ENCODE measurements at regions not wholly inside any gene's neighbourhood (a gene's known extent, or its start where the extent isn't known, plus 50 kb on each side); places are given as distances from the start of the nearest gene placed in this dataset.
"Not testable (repeated sequence)": the region's sequence is repeated elsewhere in the genome, so short reads cannot be mapped to it uniquely, and the experiment has no call there.

DNA sequence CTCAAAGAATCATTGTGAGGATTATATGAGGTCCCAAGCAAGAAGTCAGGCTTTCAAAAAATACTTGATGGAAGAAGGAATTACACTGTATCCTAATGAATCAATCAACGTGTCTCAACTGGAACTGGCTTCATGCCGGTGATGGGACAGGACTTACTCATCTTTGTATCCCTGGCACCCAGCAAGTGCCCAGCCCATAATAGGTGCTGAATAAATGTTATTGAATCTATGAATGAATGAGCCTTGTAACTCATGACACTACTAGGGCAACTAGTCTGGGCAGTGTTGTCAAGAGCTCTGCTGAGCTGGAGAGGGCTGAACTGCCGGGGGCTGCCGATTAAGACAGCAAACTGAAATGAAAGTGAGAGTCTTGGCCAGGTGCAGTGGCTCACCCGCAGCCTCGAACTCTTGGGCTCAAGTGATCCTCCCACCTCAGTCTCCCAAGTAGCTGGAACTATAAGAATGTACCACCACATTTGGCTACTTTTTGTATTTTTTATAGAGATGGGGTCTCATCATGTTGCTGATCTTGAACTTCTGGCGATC is 87.2 kb upstream of the KIF5B start:
- no peak for DNase-seq (ENCODE audit: low read depth in 3 of 3, low spot score in 2 of 3)

DNA sequence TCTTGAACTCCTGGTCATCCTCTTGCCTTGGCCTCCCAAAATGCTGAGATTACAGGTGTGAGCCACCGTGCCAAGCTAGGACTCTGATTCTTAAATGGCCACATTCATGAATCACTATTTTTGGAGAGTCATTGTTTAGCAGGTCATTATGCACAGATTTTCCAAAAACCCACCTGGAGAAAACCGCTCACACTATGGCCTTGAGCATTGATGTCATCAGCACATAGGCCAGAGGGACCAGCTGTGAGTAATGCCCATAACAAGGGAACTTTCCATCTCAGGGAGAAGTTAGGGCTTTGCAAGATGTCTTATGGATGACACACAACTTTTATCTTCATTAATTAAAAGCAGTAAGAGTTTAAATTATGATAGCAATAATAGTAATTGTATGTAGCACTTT is 86.4 kb upstream of the KIF5B start:
- no peak for DNase-seq (ENCODE audit: low read depth in 3 of 3, low spot score in 2 of 3)

DNA sequence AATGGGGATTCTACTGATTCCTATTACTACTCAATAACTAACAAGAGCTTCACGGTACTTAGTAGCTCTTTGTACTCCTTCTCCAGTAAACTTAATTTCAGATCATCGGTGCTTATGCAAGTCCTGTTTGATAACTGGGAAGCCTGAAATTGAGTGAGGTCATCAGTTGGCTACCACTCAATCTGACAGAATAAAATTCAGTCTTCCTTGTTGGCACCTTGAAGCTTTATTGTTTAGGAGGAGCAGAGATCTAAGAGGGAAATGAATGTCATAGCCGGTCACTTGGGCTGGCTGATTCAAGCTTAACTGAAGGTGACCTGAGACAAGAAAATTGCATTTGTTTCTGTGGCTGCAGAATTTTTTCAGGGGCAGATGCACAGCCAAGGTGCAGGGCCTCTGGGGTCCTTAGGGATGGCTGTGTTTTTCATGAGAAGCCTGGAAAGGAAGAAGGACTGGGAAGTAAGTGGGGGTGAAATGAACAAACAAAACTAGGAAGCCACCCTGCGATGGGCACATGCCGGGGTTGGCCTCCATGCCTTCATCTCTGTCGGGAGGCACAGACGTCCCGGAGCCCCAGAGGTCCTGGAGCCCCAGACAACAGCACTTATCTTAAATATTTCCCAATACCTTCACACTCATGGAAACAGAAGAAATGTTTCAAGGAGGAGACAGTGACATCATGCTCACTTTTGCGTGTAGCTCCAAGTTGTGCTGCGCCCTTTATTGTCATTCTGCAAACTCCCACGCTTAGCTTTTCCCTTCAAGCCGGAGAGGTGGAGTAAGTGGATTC is 85.0 kb upstream of the KIF5B start:
- no peak for DNase-seq (ENCODE audit: low read depth in 3 of 3, low spot score in 2 of 3)

DNA sequence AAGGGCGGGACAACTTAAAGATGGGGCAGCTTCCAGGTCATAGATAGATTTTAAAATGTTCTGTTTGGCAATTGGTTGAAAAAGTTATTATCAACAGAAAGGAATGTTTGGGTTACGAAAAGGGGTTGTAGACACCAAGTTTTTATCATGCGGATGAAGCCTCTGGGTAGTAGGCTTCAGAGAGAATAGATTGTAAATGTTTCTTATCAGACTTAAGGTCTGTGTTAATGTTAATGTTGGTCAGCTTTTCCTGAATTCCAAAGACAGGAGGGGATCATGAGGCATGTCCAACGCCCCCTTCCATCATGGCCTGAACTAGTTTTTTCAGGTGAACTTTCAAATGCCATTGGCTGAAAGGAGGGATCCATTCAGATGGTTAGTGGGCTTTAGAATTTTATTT is 84.2 kb upstream of the KIF5B start:
- DNase-seq (ENCODE audit: low read depth in 3 of 3, low spot score in 2 of 3): no peak

DNA sequence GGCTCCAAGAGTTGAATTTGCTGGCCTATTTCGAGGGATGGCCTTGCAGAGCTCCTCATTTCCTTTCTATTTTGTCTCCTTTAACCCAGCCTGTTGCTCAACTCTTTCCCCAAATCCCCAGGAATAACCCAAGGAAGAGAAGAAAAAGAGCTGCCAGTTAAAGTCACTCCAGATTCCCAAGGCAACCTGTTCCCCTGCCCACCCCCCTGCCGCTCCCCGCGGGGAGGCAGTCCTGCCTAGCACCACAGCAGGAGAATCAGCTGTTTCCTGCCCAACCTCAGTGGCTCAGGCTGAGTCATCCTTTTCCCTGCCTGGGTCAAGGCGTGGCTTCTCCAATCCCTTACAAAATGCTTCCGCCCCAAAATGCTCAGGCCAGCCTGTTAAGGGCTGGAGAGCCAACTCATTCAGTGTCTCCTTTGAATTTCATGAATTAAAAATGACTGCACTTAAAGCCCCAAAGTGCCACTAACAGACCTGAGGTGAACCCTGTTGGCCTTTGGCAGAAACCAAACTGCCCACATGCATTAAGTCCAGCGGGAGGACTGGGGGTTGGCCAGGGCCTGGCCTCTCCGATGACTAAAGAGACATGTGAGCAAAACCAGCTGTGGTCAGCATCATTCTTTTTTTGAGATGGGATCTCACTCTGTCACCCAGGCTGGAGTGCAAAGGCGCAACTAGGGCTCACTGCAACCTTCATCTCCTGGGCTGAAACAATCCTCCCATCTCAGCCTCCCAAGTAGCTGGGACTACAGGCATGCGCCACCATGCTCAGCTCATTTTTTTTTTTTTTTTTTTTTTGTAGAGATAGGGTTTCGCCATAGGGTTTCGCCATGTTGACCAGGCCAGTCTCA is 83.2 kb upstream of the KIF5B start:
- DNase-seq (ENCODE audit: low read depth in 3 of 3, low spot score in 2 of 3): no peak

DNA sequence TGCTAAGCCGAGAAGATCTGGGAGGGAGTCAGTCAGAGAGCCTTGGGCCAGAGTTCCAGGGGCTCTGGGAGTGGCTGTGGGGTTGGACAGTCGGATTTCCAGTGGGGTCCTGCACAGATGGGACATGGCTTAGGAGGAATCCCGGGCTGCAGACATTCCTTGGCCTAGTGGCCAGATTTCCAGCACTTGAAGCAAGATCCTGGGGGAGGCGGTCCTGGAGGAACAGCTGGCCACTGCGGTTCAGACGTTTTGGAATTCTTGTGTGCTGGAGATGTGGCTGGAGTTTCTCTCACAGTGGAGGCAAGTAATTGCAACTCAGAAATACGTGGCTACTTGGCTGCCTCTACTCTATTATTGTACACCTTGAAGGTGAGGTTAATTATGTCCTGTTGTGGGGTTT is 80.7 kb upstream of the KIF5B start:
- DNase-seq (ENCODE audit: low read depth in 3 of 3, low spot score in 2 of 3): not testable (repeated sequence)

DNA sequence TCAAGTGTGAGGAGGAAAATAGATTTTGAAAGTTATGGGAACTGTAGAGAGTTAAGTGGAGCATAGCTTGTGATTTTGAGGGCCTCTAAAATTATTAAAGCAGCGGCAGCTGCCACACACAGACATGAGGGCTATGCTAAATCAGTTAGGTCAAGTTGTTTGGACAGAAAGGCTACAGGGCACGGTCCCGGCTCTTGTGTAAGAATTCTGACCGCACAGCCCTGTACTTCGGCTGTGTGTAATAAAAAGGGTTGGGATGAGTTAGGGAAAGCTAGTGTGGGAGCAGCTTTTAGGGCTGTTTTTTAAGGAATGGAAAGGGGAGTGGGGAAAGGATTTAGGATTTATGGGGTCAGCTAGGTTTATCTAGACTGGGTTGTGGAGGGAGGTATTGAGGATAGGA is 79.6 kb upstream of the KIF5B start:
- DNase-seq (ENCODE audit: low read depth in 3 of 3, low spot score in 2 of 3): not testable (repeated sequence)

DNA sequence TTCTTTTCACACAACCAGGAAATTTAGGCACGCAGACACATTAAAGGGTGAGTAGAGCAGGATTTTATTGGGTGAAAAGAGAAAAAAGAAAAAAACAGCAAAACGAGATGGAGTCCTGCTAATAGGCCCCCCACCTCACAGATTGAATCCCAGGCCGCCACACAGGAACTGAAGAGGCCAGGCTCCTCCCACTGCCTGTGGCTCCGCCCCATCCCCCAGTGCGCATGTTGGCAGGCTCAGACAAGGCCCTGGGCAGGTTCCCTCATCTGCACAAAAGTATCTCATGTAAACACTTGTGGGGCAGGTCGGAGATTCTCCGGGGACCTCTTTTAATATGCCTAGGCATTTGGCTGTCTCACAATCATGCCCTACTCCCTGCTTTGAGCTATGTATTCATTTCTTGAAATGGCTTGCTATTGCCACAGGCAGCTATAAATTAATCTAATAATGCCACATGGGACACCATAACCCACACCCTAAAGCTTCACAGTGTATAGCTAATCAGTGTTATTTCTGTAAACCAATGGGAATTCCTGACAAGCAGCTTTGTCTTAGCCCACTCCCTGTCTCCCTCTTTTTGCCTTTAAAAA is 76.2 kb upstream of the KIF5B start:
- DNase-seq (ENCODE audit: low read depth in 3 of 3, low spot score in 2 of 3): no peak

DNA sequence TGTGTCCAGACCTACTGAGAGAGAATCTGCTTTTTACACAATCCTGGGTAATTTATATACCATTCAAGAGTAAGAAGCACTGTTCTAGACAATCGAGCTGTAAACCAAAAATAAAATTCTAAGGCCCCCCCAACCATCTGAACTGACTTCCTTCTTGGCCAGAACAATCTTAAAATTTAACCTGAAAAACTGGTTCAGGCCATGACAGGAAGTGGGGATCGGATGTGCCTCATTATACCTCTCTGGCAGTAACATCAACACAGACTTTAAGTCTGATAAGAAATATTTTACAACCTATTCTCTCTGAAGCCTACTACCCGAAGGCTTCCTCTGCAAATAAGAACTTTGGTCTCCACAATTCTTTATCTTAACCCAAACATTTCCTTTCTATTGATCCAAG is 75.2 kb upstream of the KIF5B start:
- no peak for DNase-seq (ENCODE audit: low read depth in 3 of 3, low spot score in 2 of 3)

DNA sequence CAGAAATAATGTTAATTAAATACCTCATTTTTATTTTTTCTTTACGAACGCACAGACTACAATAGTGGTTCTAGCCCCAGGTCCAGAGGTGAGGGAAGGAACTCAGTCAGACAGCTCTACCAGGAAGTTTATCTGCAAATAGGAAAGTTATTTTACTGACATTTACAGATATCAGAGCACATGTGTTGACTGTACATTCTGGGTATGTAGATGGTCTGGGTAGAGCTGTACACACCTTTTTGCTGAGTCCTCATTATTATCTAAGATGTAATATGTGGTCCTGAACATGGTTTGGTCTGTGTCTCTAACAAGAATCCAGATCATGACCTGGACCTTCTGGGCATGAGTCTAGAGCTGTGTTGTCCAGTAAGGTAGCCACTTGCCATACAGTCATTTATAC is 74.6 kb upstream of the KIF5B start:
- DNase-seq (ENCODE audit: low read depth in 3 of 3, low spot score in 2 of 3): no peak

DNA sequence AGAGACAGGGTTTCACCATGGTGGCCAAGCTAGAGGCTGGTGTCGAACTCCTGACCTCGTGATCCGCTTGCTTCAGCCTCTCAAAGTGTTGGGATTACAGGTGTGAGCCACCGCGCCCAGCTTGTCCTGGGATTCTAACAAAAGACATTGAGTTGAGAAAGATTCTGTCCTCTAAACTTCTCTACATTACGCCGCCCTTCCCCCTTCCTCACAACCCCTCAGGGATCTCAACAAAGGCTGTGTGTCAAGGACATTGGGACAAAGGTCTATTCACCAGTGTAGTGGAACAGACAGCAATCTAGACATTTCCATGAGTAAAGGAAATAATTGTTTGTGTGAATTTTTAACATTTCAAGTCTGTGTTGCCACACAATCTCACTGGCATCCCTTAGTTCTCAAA is 68.8 kb upstream of the KIF5B start:
- DNase-seq (ENCODE audit: low read depth in 3 of 3, low spot score in 2 of 3): no peak

DNA sequence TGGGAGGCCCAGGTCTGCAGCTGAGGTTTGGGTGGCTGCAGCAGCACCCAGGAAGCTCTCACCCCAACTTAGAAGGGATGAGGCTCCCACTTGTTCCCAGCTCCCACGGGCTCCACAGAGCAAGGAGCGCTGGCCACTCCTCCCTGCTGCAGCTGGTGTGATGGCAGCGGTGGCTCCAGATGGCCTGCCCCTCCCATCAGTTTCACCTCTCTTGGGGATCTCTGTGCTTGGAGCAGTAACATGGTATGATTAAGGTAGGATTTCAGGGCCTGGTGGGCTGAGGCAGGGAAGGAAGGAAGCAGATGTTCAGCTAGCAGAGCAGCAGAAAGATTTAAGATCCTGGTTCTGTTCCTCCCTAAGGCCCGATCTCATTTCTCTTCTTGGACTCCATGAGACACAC is 66.8 kb upstream of the KIF5B start:
- no peak for DNase-seq (ENCODE audit: low read depth in 3 of 3, low spot score in 2 of 3)

DNA sequence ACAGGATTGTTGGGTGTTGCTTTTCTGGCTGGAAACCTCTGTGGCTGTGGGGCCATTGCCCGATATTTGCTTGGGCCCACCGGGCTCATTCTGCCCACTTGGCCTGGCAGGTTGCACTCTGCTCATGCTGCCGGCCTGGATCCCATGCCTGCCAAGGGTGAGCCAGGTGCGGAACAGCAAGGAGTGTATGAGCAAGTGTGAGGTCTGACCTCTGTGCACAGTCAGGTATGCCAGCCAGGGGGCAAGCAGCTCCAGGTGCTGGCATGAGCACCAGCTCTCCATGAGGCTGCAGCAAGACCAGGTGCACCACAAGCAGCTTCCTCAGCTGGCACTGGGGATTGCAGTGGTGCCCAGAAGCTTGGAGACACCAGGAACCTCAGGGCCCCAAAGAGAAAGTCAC is 65.4 kb upstream of the KIF5B start:
- DNase-seq (ENCODE audit: low read depth in 3 of 3, low spot score in 2 of 3): no peak

DNA sequence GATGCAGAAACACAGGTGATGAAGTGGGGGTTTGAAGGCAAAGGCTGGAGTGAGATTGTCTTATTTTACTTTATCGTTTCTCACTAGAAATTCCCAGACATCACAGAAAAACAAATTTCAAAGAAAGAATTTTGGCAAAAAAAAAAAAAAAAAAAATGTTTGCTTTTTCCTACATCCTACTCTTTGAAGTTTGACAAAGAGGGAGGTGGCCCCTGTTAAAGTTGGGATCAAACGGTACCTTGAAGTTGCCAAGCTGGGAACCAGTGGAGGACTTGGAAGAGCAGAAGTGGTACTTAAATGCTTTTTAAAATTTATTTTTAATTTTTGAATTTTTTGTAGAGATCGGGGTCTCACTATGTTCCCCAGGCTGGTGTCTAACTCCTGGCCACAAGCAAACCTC is 63.9 kb upstream of the KIF5B start:
- no peak for DNase-seq (ENCODE audit: low read depth in 3 of 3, low spot score in 2 of 3)

DNA sequence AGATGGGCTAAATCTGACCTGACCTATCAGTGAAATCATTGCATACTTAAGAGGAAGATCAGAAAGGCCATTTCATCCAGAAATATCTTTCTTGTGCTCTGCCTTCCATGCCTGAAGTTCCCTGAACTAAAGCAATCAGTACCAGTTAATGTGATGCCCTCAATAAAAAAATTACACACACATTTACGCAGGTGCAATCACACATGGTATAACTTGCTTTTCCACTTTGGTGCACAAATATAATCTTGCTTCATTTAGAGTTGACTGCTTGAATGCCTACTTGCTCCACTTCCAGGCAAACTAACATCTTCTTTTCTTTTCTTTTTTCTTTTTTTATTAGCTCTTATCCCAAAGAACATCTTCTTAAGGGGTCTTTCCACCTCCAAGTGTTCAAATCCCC is 58.3 kb upstream of the KIF5B start:
- DNase-seq (ENCODE audit: low read depth in 3 of 3, low spot score in 2 of 3): no peak

DNA sequence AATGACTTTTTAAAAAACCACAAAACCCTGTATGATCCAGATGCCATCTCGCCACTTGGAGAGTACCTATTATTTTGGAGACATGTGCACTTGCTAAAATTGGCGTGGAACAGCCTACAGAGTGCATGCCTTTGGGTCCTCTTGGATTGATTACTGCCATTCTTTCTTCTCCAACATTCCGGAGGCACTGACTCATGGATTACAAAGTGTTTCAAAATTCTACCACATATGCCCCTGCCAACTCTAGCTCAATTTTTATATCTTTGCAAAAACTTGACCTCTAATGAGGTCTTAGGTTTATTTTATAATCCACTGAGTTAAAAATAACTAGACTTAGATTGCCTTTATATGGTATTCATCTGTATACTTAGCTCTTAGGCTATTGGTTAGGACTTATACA is 55.8 kb upstream of the KIF5B start:
- no peak for DNase-seq (ENCODE audit: low read depth in 3 of 3, low spot score in 2 of 3)

DNA sequence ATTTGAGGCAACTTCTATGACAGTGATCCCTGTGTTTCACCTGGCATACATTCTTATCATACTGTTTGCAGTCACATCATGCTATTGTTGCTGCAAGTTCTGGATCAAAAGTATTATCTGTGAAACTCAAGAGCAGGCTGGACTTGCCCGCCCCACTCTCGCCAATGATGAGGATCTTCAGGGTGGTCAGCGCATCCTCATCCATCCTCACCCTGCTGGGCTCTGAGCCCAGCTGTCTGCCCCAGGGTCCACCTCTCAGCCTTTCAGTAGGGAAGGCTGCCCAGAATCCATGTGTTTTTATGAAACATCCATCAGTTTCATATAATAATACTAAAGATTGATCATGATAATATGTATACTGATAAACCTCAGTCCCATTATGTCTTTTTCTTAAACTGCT is 55.4 kb upstream of the KIF5B start:
- DNase-seq (ENCODE audit: low read depth in 3 of 3, low spot score in 2 of 3): no peak

DNA sequence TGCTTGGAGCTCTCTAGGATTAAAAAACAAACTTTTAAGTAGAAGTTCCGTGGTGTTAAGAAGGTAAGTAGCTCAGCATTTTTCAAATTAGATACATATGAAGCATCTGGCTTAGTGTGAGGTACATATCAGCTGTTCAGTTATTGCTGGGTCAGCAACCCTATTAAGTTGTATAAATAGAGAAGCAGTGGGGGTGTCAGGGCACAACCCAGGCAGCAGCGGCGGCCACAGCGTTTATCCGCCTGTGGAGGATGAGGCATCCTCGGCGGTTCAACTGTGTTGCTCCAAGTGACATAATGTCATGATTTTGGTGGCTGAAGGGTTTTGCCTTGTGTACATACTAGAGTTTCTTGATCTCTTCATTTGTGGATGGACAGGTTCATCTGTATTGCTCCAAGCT is 54.6 kb upstream of the KIF5B start:
- no peak for DNase-seq (ENCODE audit: low read depth in 3 of 3, low spot score in 2 of 3)

DNA sequence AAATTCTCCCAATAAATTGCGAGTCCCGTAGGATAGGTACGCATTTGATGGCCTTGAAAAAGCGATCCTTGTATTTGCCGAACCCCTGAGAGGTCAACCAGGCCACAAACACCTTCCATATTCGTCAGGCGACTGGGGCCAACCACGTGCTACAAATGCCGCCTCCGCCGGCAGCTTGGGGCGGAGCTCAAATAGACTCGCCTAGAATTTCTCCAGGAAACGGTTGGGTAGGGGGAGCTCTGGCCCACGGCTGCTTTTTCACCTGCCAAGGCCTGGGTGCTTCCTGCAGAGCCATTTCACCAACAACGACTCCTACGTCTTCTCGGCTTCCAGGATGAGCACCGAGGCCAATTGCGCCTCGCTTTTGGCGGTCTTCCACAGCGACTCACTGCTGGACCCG is 53.4 kb upstream of the KIF5B start:
- DNase-seq (ENCODE audit: low read depth in 3 of 3, low spot score in 2 of 3): no peak

Measured in right renal cortex interstitium (tissue), 3 donors.